ENCODE measurements at regions not wholly inside any gene's neighbourhood (a gene's known extent, or its start where the extent isn't known, plus 50 kb on each side); places are given as distances from the start of the nearest gene placed in this dataset.

DNA sequence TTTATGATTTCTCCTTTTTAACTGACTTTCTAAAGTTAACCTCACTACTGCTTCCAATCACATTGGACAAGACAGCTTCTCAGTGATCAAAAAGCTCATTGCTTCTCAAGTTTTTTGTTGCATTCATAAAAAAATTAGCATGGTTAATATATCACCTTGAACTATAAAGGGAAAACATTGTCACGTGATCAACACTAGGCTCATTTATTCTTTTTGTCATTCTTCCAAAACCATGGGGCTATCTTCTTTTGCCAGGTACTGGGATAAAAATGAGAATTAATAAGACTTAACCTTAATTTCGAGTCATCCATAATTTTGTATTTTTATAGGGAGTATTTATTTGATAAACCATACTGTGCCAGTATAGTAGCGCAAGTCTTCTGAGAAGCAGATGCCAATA lies 1105.9 kb upstream of the TENM3 start:
- Mint-ChIP-seq H3K9me3 (ENCODE audit: unreplicated experiment) (no peaks in the 10 kb centered on the region), H3K4me1 (ENCODE audit: low read depth, unreplicated experiment) (no peaks in the 10 kb centered on the region), H3K36me3 (ENCODE audit: low read depth, unreplicated experiment) (no peaks in the 10 kb centered on the region), H3K27ac (ENCODE audit: unreplicated experiment) (no peak overlapping the region), H3K27me3 (ENCODE audit: low read depth, unreplicated experiment) (no peaks in the 10 kb centered on the region), H3K4me3 (ENCODE audit: unreplicated experiment) (no peak overlapping the region)
- Histone ChIP-seq H3K4me1 (ENCODE audit: insufficient read depth, low read length) (no peaks in the 10 kb centered on the region), H3K36me3 (ENCODE audit: insufficient read depth, low read length) (no peaks in the 10 kb centered on the region), H3K4me3 (ENCODE audit: insufficient read depth, low read depth, low read length) (no peak overlapping the region), H3K9ac (ENCODE audit: low read length) (no peak overlapping the region), H2AFZ (ENCODE audit: low read depth, low read length) (no peak overlapping the region), H3K27ac (ENCODE audit: low read depth, low read length) (no peak overlapping the region), H3K27me3 (ENCODE audit: insufficient read depth, low read length) (no peaks in the 10 kb centered on the region), H3K4me2 (ENCODE audit: low read length) (no peak overlapping the region), H4K20me1 (ENCODE audit: insufficient read depth, low read length) (no peaks in the 10 kb centered on the region), H3K9me3 (ENCODE audit: insufficient read depth, low read depth, low read length) (no peaks in the 10 kb centered on the region), H3K79me2 (ENCODE audit: insufficient read depth, low read length) (no peaks in the 10 kb centered on the region)
- TF ChIP-seq, protein P1, sequence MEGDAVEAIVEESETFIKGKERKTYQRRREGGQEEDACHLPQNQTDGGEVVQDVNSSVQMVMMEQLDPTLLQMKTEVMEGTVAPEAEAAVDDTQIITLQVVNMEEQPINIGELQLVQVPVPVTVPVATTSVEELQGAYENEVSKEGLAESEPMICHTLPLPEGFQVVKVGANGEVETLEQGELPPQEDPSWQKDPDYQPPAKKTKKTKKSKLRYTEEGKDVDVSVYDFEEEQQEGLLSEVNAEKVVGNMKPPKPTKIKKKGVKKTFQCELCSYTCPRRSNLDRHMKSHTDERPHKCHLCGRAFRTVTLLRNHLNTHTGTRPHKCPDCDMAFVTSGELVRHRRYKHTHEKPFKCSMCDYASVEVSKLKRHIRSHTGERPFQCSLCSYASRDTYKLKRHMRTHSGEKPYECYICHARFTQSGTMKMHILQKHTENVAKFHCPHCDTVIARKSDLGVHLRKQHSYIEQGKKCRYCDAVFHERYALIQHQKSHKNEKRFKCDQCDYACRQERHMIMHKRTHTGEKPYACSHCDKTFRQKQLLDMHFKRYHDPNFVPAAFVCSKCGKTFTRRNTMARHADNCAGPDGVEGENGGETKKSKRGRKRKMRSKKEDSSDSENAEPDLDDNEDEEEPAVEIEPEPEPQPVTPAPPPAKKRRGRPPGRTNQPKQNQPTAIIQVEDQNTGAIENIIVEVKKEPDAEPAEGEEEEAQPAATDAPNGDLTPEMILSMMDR (IDR thresholded peaks at IDR 0.05; ENCODE audit: insufficient read depth, low read depth, low read length), result no peak
- TF ChIP-seq EZH2 (IDR thresholded peaks at IDR 0.05; ENCODE audit: insufficient read depth, low read length), result no peak
- DNase-seq (ENCODE audit: low read depth) (no peak), FAIRE-seq (no peak)

DNA sequence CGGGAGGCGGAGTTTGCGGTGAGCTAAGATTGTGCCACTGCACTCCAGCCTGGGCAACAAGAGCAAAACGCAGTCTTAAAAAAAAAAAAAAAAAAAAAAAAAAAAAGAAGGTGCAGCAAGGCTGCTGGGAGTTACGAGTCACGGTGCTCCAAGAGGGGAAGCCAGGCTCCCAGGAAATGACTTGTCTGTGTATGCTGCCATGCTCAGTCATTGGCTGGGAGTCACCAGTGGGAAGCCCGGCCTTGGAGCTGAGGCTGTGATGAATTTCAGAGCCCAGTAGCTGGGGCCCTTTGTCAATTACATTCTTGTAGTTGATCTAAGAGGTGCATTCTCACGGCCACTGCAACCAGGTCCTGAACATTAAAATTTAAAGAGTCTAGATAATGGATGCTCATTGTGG lies 1105.1 kb upstream of the TENM3 start:
- Histone ChIP-seq H3K4me3 (ENCODE audit: insufficient read depth, low read depth, low read length) (no peak overlapping the region), H2AFZ (ENCODE audit: low read depth, low read length) (no peak overlapping the region), H3K27me3 (ENCODE audit: insufficient read depth, low read length) (no peaks in the 10 kb centered on the region), H3K4me2 (ENCODE audit: low read length) (no peak overlapping the region), H4K20me1 (ENCODE audit: insufficient read depth, low read length) (no peaks in the 10 kb centered on the region), H3K9me3 (ENCODE audit: insufficient read depth, low read depth, low read length) (no peaks in the 10 kb centered on the region), H3K79me2 (ENCODE audit: insufficient read depth, low read length) (no peaks in the 10 kb centered on the region), H3K9ac (ENCODE audit: low read length) (no peak overlapping the region), H3K4me1 (ENCODE audit: insufficient read depth, low read length) (no peaks in the 10 kb centered on the region), H3K27ac (ENCODE audit: low read depth, low read length) (no peak overlapping the region), H3K36me3 (ENCODE audit: insufficient read depth, low read length) (no peaks in the 10 kb centered on the region)
- DNase-seq (ENCODE audit: low read depth) (no peak), FAIRE-seq (no peak)
- Mint-ChIP-seq H3K27me3 (ENCODE audit: low read depth, unreplicated experiment) (no peaks in the 10 kb centered on the region), H3K4me1 (ENCODE audit: low read depth, unreplicated experiment) (no peaks in the 10 kb centered on the region), H3K9me3 (ENCODE audit: unreplicated experiment) (no peaks in the 10 kb centered on the region), H3K36me3 (ENCODE audit: low read depth, unreplicated experiment) (no peaks in the 10 kb centered on the region), H3K4me3 (ENCODE audit: unreplicated experiment) (no peak overlapping the region), H3K27ac (ENCODE audit: unreplicated experiment) (no peak overlapping the region)
- TF ChIP-seq, protein P1 (IDR thresholded peaks at IDR 0.05; ENCODE audit: insufficient read depth, low read depth, low read length), result no peak
- TF ChIP-seq EZH2 (IDR thresholded peaks at IDR 0.05; ENCODE audit: insufficient read depth, low read length), result no peak

DNA sequence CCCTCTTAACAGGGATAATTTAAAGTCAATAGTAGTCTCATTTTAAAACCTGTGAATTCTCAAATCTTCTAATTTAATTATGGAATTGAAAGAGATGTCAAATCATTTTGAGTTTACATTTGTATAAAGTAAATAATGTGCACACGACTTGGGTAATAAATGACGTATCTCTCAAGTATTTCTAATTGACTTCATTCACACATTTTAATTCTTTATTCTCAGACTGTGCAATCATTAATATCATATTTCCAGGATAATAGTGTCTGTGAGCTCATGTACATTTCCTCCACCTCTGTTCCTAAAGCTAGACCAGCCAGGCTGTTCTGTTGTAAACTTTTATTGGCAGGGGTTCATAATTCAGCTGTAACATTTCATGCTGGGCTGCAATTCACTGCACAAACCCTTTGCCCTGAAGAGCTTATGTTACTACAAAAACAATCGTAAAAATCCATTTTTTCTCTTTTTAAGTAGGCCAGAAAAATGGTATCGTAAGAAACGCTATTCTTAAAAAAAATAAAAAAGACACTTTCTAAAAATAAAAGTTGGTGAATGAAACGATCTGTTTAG lies 1103.1 kb upstream of the TENM3 start:
- FAIRE-seq, result no peak
- Histone ChIP-seq H4K20me1 (ENCODE audit: insufficient read depth, low read length) (no peaks in the 10 kb centered on the region), H3K4me2 (ENCODE audit: low read length) (no peak overlapping the region), H3K9me3 (ENCODE audit: insufficient read depth, low read depth, low read length) (no peaks in the 10 kb centered on the region), H3K4me1 (ENCODE audit: insufficient read depth, low read length) (no peaks in the 10 kb centered on the region), H3K9ac (ENCODE audit: low read length) (no peak overlapping the region), H2AFZ (ENCODE audit: low read depth, low read length) (no peak overlapping the region), H3K4me3 (ENCODE audit: insufficient read depth, low read depth, low read length) (no peak overlapping the region), H3K36me3 (ENCODE audit: insufficient read depth, low read length) (no peaks in the 10 kb centered on the region), H3K27ac (ENCODE audit: low read depth, low read length) (no peak overlapping the region), H3K27me3 (ENCODE audit: insufficient read depth, low read length) (no peaks in the 10 kb centered on the region), H3K79me2 (ENCODE audit: insufficient read depth, low read length) (no peaks in the 10 kb centered on the region)
- TF ChIP-seq, protein P1 (IDR thresholded peaks at IDR 0.05; ENCODE audit: insufficient read depth, low read depth, low read length), result no peak
- TF ChIP-seq EZH2 (IDR thresholded peaks at IDR 0.05; ENCODE audit: insufficient read depth, low read length), result no peak
- Mint-ChIP-seq H3K4me1 (ENCODE audit: low read depth, unreplicated experiment) (no peaks in the 10 kb centered on the region), H3K27ac (ENCODE audit: unreplicated experiment) (no peak overlapping the region), H3K36me3 (ENCODE audit: low read depth, unreplicated experiment) (no peaks in the 10 kb centered on the region), H3K9me3 (ENCODE audit: unreplicated experiment) (no peaks in the 10 kb centered on the region), H3K27me3 (ENCODE audit: low read depth, unreplicated experiment) (no peaks in the 10 kb centered on the region), H3K4me3 (ENCODE audit: unreplicated experiment) (no peak overlapping the region)
- DNase-seq (ENCODE audit: low read depth), result no peak
